BJ (cell line): ENCODE measurements at regions not wholly inside any gene's neighbourhood (a gene's known extent, or its start where the extent isn't known, plus 50 kb on each side); places are given as distances from the start of the nearest gene placed in this dataset.
"Not testable (repeated sequence)": the region's sequence is repeated elsewhere in the genome, so short reads cannot be mapped to it uniquely, and the experiment has no call there.

ENCODE experiments used
- CTCF ChIA-PET: fragments of 350-600 bp; formaldehyde crosslinking; extraction: SDS; loops from one replicate; lab custom pipeline; 2021; ENCODE audit warnings: antibody characterized with exemption, inconsistent platforms; lab: Yijun Ruan, JAX
- POLR2A ChIA-PET: fragments of 300-600 bp; sonication (Branson Sonifier 250); formaldehyde crosslinking; extraction: SDS; loops from one replicate; lab custom pipeline; 2021; ENCODE audit warnings: antibody characterized with exemption; lab: Charles Lee
- DNase-seq: peaks from one replicate; pipeline ENCODE4 v3.0.0-alpha.2; 2011; ENCODE audit warnings: low read depth
- H3K27me3 ChIP-seq: 2 replicates; pipeline ENCODE4 v1.6.0; 2011; ENCODE audit warnings: low read length; ENCODE audit not compliant: control insufficient read depth, insufficient read depth
- H3K36me3 ChIP-seq: 2 replicates; pipeline ENCODE4 v1.5.1; 2011; ENCODE audit warnings: low read length; ENCODE audit not compliant: control insufficient read depth, insufficient read depth
- H3K4me3 ChIP-seq: 2 replicates; pipeline ENCODE4 v1.5.1; 2011; ENCODE audit warnings: low read depth, mild to moderate bottlenecking, control low read depth, low read length
- CTCF ChIP-seq: IDR thresholded peaks from 2 replicates; pipeline ENCODE4 v1.5.1; 2011; ENCODE audit warnings: low read depth, mild to moderate bottlenecking, control low read depth, inconsistent platforms, low read length, moderate library complexity; ENCODE audit not compliant: insufficient read depth

GRCh38 chr20:7798176-7798575, 142.1 kb downstream of the HAO1 start:
- H3K4me3 ChIP-seq = no peak overlapping the region
- H3K27me3 ChIP-seq = no peaks in the 10 kb centered on the region
- no peak for TF ChIP-seq CTCF
- ChIA-PET POLR2A (no interaction called here), CTCF (no interaction called here)
- DNase-seq = no peak
- no peaks in the 10 kb centered on the region for H3K36me3 ChIP-seq

- DNase-seq = no peak
- ChIA-PET CTCF (no interaction called here), POLR2A (no interaction called here)
- no peak for TF ChIP-seq CTCF
- Histone ChIP-seq H3K27me3 (no peaks in the 10 kb centered on the region), H3K4me3 (no peak overlapping the region), H3K36me3 (no peaks in the 10 kb centered on the region)
Observed at GRCh38 chr20:7799862-7800261, 140.4 kb downstream of the HAO1 start.

DNA sequence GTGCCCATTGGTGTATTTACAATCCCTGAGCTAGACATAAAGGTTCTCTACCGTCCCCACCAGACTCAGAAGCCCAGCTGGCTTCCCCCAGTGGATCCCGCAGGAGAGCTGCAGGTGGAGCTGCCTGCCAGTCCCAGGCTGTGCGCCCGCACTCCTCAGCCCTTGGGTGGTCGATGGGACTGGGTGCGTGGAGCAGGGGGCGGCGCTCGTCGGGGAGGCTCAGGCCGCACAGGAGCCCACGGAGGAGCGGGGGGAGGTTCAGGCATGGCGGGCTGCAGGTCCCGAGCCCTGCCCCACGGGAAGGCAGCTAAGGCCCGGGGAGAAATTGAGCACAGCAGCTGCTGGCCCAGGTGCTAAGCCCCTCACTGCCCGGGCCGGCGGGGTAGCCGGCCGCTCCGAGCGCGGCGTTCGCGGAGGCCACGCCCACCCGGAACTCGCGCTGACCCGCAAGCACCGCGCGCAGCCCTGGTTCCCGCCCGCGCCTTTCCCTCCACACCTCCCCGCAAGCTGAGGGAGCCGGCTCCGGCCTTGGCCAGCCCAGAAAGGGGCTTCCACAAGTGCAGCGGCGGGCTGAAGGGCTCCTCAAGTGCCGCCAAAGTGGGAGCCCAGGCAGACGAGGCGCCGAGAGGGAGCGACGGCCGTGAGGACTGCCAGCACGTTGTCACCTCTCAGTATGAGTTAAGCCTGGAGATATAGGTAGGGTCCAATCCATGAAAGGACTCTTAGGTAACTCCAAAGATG, 136.7 kb downstream of the HAO1 start:
- H3K4me3 ChIP-seq = peak overlapping the region; percentile 27
- H3K27me3 ChIP-seq, H3K36me3 ChIP-seq, POLR2A ChIA-PET, DNase-seq: not testable (repeated sequence)
- CTCF ChIA-PET = interaction anchor here (0.6 kb wide), 1 partner anchor 427 kb away, joined by 3 read pairs; no protein-coding TSS in a partner anchor

- ChIA-PET POLR2A (no interaction called here), CTCF (interaction anchor here (1.7 kb wide), 1 partner anchor 12 kb away, joined by 4 read pairs; no protein-coding TSS in a partner anchor)
- Histone ChIP-seq H3K27me3 (no peaks in the 10 kb centered on the region), H3K4me3 (no peak overlapping the region), H3K36me3 (no peaks in the 10 kb centered on the region)
- DNase-seq = no peak
- TF ChIP-seq CTCF = no peak
Observed at GRCh38 chr20:7806831-7807230, 133.4 kb downstream of the HAO1 start.

- CTCF ChIA-PET = no interaction called here
- POLR2A ChIA-PET = no interaction called here
- Histone ChIP-seq H3K36me3 (no peaks in the 10 kb centered on the region), H3K27me3 (no peaks in the 10 kb centered on the region), H3K4me3 (no peak overlapping the region)
- TF ChIP-seq CTCF = no peak
- DNase-seq = no peak
Observed at GRCh38 chr20:7817286-7817685, 123.0 kb downstream of the HAO1 start.

DNA sequence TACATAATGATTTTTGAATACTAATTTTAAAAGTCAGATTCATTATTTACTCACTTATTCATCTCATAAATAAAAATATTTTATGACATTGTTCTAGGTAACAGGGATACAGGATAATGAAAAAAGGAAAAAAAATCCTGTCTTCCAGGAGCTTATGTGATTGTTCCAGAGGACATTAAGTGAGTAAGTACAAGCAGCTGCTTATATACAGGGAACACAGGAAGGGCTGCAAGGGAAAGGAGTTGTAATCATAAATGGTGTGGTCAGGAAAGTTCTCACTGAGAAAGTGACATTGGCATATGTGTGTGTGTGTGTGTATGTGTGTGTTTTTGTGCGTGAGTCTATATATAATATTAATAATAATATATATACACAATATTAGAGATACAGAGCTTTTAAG, 121.8 kb downstream of the HAO1 start:
- Histone ChIP-seq H3K4me3 (no peak overlapping the region), H3K27me3 (no peaks in the 10 kb centered on the region), H3K36me3 (no peaks in the 10 kb centered on the region)
- DNase-seq = no peak
- ChIA-PET POLR2A (no interaction called here), CTCF (interaction anchor here (1.2 kb wide), 1 partner anchor 197 kb away, joined by 3 read pairs; no protein-coding TSS in a partner anchor)
- TF ChIP-seq CTCF = no peak
